Esophagus (tissue), 2 donors: ENCODE measurements at regions not wholly inside any gene's neighbourhood (a gene's known extent, or its start where the extent isn't known, plus 50 kb on each side); places are given as distances from the start of the nearest gene placed in this dataset.

ENCODE experiments used
- H3K27ac ChIP-seq, 2 donors: one replicate each; pipeline ENCODE4 v1.5.1; 2013; ENCODE audit warnings: low read depth in 2 of 2, mild to moderate bottlenecking in 2 of 2, inconsistent platforms in 1 of 2, low read length in 1 of 2, moderate library complexity in 1 of 2
- H3K27me3 ChIP-seq, 2 donors: one replicate each; pipeline ENCODE4 v1.6.1; 2013; ENCODE audit warnings: low read length in 2 of 2, control low read depth in 1 of 2, mild to moderate bottlenecking in 1 of 2; ENCODE audit not compliant: insufficient read depth in 2 of 2, control insufficient read depth in 1 of 2
- H3K36me3 ChIP-seq, 2 donors: one replicate each; pipeline ENCODE4 v1.6.1; 2013; ENCODE audit warnings: low read length in 1 of 2; ENCODE audit not compliant: control insufficient read depth in 2 of 2, insufficient read depth in 2 of 2
- H3K4me1 ChIP-seq, 2 donors: one replicate each; pipeline ENCODE4 v1.6.1; 2013; ENCODE audit warnings: low read length in 1 of 2; ENCODE audit not compliant: control insufficient read depth in 2 of 2, insufficient read depth in 2 of 2
- H3K4me3 ChIP-seq, 2 donors: one replicate each; pipeline ENCODE4 v1.5.1; 2013; ENCODE audit warnings: low read length in 2 of 2, mild to moderate bottlenecking in 2 of 2, low read depth in 1 of 2, moderate library complexity in 1 of 2
- H3K9me3 ChIP-seq, 2 donors: one replicate each; pipeline ENCODE4 v1.6.1; 2013; ENCODE audit warnings: mild to moderate bottlenecking in 2 of 2, low read depth in 1 of 2, low read length in 1 of 2, moderate library complexity in 1 of 2; ENCODE audit not compliant: control insufficient read depth in 2 of 2, insufficient read depth in 1 of 2
- WGBS, 2 donors: extraction: QIAGEN DNeasy Blood & Tissue Kit; methylation state at CpG; one replicate each; pipeline ENCODE4 v1.1.7; 2013; 5-methylcytosine and 5-hydroxymethylcytosine counted together
- donor health status: healthy with polysubstance abuse.
- donor health status: Bipolar disorder and iron deficiency.

DNA sequence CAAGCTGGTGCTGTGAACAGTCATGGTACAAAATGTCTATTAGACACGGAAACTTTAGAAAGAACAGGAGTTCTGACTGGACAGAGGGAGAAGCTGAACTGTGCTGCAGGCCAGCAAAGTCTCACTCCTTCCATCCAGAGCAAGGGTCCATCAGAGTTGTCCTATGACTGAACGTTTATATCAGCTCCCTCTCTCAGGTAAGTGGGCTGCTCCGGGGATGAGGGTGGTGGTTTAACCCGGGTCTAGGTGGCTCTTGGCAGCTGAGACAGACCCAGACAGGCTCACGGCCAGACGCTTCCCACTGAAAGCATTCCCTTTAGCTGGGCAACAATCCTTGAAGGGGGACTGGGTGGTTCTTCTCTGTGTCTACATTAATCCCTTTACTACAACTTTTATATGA, 385.0 kb upstream of the SMIM31 start:
- no peak overlapping the region for H3K4me3 ChIP-seq
- H3K27me3 ChIP-seq: no peaks in the 10 kb centered on the region
- no peaks in the 10 kb centered on the region for H3K36me3 ChIP-seq
- no peaks in the 10 kb centered on the region for H3K4me1 ChIP-seq
- no peak overlapping the region for H3K27ac ChIP-seq
- no peaks in the 10 kb centered on the region for H3K9me3 ChIP-seq
- WGBS, 2 donors: 71 to 73% methylated on average over 6 of the region's 6 CpGs

DNA sequence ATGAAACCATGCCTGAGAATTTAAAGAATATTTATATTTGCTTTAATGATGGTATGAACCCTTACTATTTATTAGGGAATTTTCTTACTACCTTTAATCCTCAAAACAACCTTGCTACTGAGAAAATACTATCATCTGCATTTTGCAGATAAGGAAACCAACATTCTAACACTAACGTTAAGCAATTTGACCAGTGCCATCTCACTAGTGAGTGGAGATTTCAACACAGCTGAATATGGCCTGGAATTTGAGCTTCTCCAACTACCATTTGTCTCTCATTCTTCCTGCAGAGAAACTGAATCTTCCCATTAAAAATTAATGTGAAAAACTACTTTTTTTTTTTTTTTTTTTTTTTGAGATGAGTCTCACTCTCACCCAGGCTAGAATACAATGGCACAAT, 380.9 kb upstream of the SMIM31 start:
- Histone ChIP-seq H3K4me1 (no peaks in the 10 kb centered on the region), H3K27ac (no peak overlapping the region), H3K9me3 (no peaks in the 10 kb centered on the region), H3K4me3 (no peak overlapping the region), H3K27me3 (no peaks in the 10 kb centered on the region), H3K36me3 (no peaks in the 10 kb centered on the region)
- 60 to 74% methylated on average over 1 of the region's 1 CpG for WGBS, 2 donors

DNA sequence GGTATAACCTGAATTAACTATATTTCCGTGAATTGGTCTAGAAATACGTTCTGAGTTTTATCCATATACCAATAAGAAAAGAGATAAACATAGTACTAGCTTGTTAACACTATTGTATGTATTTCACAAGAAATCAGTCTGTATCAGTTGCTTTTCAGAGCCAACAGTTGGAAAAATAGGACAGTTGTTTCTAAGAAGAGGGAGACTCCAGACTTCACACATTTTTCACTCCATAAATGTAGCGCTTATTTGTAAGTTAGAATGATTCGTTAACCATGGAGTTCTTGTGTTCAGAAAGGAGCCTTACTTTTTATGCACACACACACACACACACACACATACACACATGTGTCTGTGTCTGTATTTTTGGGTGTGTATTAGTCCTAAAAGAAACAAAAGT, 376.7 kb upstream of the SMIM31 start:
- Histone ChIP-seq H3K9me3 (no peaks in the 10 kb centered on the region), H3K27ac (no peak overlapping the region), H3K4me1 (no peaks in the 10 kb centered on the region)

DNA sequence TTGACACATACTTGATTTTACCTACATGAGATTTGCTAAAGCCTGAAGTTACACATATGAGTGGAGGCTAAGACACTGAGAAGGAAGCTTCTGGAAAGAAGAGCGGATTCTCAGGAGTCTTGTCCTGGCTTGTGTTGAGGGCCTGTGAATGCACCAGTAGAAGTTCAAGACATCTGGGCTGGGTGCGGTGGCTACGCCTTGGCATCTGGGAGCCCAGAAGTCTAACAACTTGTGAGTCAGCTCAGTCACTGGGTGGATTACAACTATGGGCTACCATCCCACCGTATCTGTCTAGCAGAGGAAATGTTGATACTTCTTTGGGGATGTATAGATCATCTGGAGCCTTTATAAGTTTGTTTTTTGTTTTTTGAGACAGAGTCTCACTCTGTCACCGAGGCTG, 375.6 kb upstream of the SMIM31 start:
- Histone ChIP-seq H3K27ac (no peak overlapping the region), H3K4me3 (no peak overlapping the region), H3K4me1 (no peaks in the 10 kb centered on the region), H3K36me3 (no peaks in the 10 kb centered on the region), H3K9me3 (no peaks in the 10 kb centered on the region), H3K27me3 (peaks cover 0 to 2% of the 10 kb centered on the region in 2 donors)
- 69 to 76% methylated on average over 5 of the region's 5 CpGs for WGBS, 2 donors

More for the DNA sequence above, 376.7 kb upstream of the SMIM31 start:
- no peaks in the 10 kb centered on the region for H3K36me3 ChIP-seq
- H3K4me3 ChIP-seq: no peak overlapping the region
- 80 to 81% methylated on average over 4 of the region's 4 CpGs for WGBS, 2 donors
- peaks cover 0 to 2% of the 10 kb centered on the region in 2 donors for H3K27me3 ChIP-seq

DNA sequence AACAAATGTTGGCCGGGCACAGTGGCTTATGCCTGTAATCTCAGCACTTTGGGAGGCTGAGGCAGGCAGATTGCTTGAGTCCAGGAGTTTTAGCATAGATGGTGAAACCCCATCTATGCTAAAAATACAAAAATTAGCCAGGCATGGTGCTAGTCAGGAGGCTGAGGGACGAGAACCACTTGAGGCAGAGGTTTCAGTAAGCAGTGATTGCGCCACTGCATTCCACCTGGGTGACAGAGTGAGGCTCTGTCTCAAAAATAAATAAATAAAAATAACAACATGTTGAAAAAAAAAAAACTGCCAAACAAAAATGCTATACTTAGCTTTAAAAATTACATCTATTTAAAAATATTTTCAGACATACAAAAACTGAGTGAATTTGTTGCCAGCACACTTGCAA, 374.2 kb upstream of the SMIM31 start:
- Histone ChIP-seq H3K4me1 (no peaks in the 10 kb centered on the region), H3K9me3 (no peaks in the 10 kb centered on the region), H3K27ac (no peak overlapping the region), H3K27me3 (peaks cover 0 to 2% of the 10 kb centered on the region in 2 donors), H3K36me3 (no peaks in the 10 kb centered on the region), H3K4me3 (no peak overlapping the region)
- 82 to 86% methylated on average over 3 of the region's 3 CpGs for WGBS, 2 donors

DNA sequence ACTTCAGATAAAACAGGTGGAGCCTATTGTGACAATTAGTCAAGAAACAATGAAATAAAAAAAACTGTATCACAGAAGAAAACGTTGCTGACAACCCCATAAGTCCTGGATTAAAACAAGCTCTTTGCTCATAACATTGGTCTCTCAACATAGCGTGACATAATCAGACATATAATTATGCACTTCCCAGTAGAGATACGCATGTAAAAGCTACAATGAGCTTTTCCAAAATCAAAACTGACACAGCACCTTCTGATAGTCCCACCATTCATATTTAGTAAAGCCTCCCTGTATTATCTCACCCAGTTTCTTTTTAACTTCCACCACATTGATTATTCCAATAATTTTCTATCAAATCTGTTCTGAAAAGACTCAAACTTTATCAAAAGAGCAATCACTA, 372.1 kb upstream of the SMIM31 start:
- Histone ChIP-seq H3K36me3 (no peaks in the 10 kb centered on the region), H3K27me3 (peaks cover 0 to 4% of the 10 kb centered on the region in 2 donors), H3K9me3 (no peaks in the 10 kb centered on the region), H3K27ac (no peak overlapping the region), H3K4me1 (no peaks in the 10 kb centered on the region), H3K4me3 (no peak overlapping the region)
- 61 to 74% methylated on average over 3 of the region's 3 CpGs for WGBS, 2 donors

DNA sequence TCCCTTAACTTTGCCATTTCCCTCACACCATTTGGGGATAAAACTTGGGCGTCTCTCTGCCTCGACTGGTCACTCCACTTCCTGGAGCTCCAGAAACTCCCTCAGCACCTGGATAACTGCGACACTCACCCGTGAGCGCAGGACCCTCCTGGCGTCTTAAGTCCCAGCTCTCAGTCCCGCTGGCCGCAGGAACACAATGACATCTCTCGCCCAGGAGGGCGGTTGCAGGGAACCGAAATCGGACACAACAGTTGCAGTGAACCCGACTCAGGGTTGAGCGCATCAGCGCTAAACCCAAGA, 370.9 kb upstream of the SMIM31 start:
- 2 to 5% methylated on average over 15 of the region's 15 CpGs for WGBS, 2 donors
- no peaks in the 10 kb centered on the region for H3K36me3 ChIP-seq
- no peaks in the 10 kb centered on the region for H3K4me1 ChIP-seq
- no peak overlapping the region for H3K27ac ChIP-seq
- H3K27me3 ChIP-seq: peaks cover 0 to 4% of the 10 kb centered on the region in 2 donors
- H3K9me3 ChIP-seq: no peaks in the 10 kb centered on the region
- H3K4me3 ChIP-seq: peak overlapping the region; percentile 9 to 43

DNA sequence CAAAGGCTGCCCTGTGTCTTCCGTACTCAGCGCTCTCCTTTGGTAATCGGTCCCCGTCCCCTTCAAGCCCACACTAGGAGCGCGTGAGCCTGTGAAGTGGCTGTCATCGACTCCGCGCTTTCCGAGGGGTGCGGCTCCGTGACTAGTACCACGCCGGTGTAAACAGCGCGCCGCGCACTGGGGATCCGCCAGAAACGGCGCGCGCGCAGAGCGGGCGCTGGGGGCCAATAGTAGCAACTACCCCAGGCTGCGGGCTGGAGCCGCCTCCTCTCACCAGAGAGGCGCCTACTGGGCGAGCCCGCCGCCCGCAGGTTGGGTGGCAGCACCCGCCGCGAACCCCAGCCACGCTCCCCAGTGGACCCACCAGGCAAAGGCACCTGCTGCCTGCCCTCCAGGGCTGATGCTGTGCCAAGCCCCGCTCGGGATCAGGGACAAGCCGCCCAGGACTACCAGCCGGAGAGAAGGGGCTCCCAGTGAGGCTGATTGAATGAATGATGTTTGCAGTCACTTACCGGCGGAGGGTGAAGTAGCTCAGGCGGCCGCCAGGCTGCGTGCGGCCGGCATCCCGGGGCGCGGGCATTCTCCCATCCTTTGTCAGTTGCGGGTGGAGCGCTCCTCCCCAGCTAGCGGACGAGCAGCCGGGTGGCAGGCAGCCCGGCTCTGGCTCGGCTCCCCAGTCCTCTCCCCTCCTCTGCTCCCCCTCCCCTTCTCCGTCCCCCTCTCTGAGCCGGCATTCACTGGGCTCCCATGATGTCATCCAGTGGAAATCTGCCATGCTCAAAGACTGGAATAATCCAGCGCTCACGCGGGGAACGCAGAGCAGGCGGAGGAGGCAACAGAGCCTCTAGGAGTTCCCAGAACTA, 370.3 kb upstream of the SMIM31 start:
- WGBS, 2 donors: 3 to 4% methylated on average over 57 to 65 of the region's 65 CpGs
- no peaks in the 10 kb centered on the region for H3K36me3 ChIP-seq
- peak overlapping the region; percentile 9 to 43 for H3K4me3 ChIP-seq

DNA sequence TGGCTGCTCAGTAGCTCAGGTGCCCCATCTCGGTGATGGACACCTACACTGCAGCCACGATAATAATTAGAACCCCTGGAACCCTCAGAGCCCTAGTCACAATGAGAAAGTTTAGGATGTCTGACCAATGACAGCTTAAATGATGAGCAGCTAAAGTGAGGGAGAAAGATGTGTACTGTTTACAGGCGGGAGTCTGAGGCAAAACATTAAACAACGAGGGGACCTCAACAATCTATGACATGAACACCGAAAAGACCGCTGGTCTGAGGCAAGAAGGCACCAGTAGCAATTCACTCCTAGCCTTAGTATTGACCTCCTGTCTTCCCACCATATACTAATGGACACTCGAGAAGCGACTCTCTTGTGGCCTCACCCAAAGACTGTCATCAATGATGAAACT, 369.5 kb upstream of the SMIM31 start:
- WGBS, 2 donors: 66 to 73% methylated on average over 8 of the region's 8 CpGs
- no peaks in the 10 kb centered on the region for H3K9me3 ChIP-seq
- no peaks in the 10 kb centered on the region for H3K4me1 ChIP-seq
- no peaks in the 10 kb centered on the region for H3K36me3 ChIP-seq
- no peak overlapping the region for H3K4me3 ChIP-seq
- no peak overlapping the region for H3K27ac ChIP-seq
- H3K27me3 ChIP-seq: peaks cover 0 to 4% of the 10 kb centered on the region in 2 donors

More for the DNA sequence above, 370.3 kb upstream of the SMIM31 start:
- Histone ChIP-seq H3K27ac (no peak overlapping the region), H3K27me3 (peaks cover 0 to 4% of the 10 kb centered on the region in 2 donors), H3K9me3 (no peaks in the 10 kb centered on the region), H3K4me1 (no peaks in the 10 kb centered on the region)

DNA sequence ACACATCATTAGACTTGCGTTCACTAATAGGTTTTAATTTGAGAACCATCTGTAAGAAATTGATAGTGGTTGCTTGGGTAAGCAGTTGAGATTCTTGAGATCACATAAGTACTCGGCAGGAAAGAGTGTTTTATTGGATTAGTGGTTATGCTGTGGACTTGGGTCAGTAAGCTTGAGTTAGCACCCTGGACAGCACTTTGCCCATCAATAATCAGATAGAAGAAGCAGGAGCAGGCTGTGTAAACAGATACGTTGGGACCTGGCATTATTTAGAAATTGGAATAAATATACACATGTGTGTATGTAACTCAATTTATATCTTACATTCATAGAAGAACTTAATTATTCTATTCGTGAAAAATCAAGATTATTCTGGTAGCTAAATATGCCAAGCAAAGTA, 357.5 kb upstream of the SMIM31 start:
- H3K4me1 ChIP-seq: no peaks in the 10 kb centered on the region
- H3K36me3 ChIP-seq: no peaks in the 10 kb centered on the region
- H3K27me3 ChIP-seq: no peaks in the 10 kb centered on the region
- WGBS, 2 donors: 43 to 52% methylated on average over 4 of the region's 4 CpGs
- H3K4me3 ChIP-seq: no peak overlapping the region
- no peaks in the 10 kb centered on the region for H3K9me3 ChIP-seq
- H3K27ac ChIP-seq: no peak overlapping the region
